ENCODE measurements at regions not wholly inside any gene's neighbourhood (a gene's known extent, or its start where the extent isn't known, plus 50 kb on each side); places are given as distances from the start of the nearest gene placed in this dataset.

DNA sequence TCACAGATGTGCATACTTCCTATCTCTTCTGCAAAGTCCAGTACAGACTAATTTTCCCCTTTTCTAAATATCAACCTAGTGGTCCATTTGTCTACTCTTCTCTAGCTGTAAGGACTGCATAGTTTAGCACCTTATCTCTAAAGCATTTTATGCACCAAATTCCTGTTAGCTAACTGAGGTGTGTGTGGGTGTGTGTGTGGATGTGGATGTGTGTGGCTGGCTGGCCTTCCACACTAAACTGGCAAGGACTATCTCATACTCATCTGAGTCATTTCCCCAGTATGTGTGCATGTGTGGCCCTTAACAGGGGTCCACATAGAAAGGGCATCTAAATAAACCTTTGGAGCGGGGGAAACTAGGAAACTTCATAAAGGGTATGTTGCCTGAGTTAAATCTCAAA lies 139.6 kb downstream of the TTC32 start:
- no CpG with 5 or more reads among the region's 1 CpG for WGBS (ENCODE audit: extremely low coverage, insufficient read length, low lambda C conversion rate)
- H3K23ac ChIP-seq (ENCODE audit: insufficient read length, low read depth, low read length), result no peak overlapping the region
- H3K27me3 ChIP-seq (ENCODE audit: insufficient read depth, low read length), result no peaks in the 10 kb centered on the region
- no peaks in the 10 kb centered on the region for H3K23me2 ChIP-seq (ENCODE audit: insufficient read length, low read depth, low read length, poor library complexity, severe bottlenecking)
- H2AFZ ChIP-seq (ENCODE audit: low read length), result no peak overlapping the region
- Mint-ChIP-seq H3K27me3 (ENCODE audit: low read depth) (no peaks in the 10 kb centered on the region; the same call in 1 of the 2 replicates), H3K4me3 (no peak overlapping the region), H3K4me1 (no peaks in the 10 kb centered on the region), H3K9me3 (no peaks in the 10 kb centered on the region), H3K36me3 (ENCODE audit: insufficient read depth in 1 of 3, low read depth in 3 of 3) (no peaks in the 10 kb centered on the region), H3K27ac (no peak overlapping the region)
- H3K9ac ChIP-seq (ENCODE audit: extremely low read depth, insufficient read length, low read length), result no peak overlapping the region
- H3K14ac ChIP-seq (ENCODE audit: insufficient read depth, low read length), result no peak overlapping the region
- H2BK15ac ChIP-seq (ENCODE audit: low read depth, low read length), result no peak overlapping the region
- no peaks in the 10 kb centered on the region for H3K4me1 ChIP-seq (ENCODE audit: insufficient read depth, low read length)
- H4K5ac ChIP-seq (ENCODE audit: insufficient read length, low read depth, low read length), result no peak overlapping the region
- H3K18ac ChIP-seq (ENCODE audit: insufficient read length, low read depth, low read length), result no peak overlapping the region
- DNase-seq, result no peak
- H4K8ac ChIP-seq (replicated peaks; ENCODE audit: insufficient read length, low read depth, low read length), result no peak overlapping the region
- no peak overlapping the region for H2AK5ac ChIP-seq (ENCODE audit: insufficient read length, low read length)
- H3K4ac ChIP-seq (ENCODE audit: low read depth, low read length), result no peak overlapping the region
- H2BK20ac ChIP-seq (ENCODE audit: low read depth, low read length, poor library complexity, severe bottlenecking), result no peak overlapping the region
- no peak overlapping the region for H2BK120ac ChIP-seq (ENCODE audit: low read depth, low read length, poor library complexity, severe bottlenecking)
- H3K79me2 ChIP-seq (ENCODE audit: insufficient read depth, low read length), result no peaks in the 10 kb centered on the region
- H3K79me1 ChIP-seq (ENCODE audit: insufficient read depth, low read depth, low read length, poor library complexity, severe bottlenecking), result no peaks in the 10 kb centered on the region
- H3K56ac ChIP-seq (ENCODE audit: insufficient read length, low read depth, low read length), result no peak overlapping the region
- H4K91ac ChIP-seq (ENCODE audit: insufficient read length, low read depth, low read length), result no peak overlapping the region
- no peak for TF ChIP-seq CTCF (conservative IDR thresholded peaks at IDR 0.05)
- H2BK12ac ChIP-seq (ENCODE audit: insufficient read length, low read depth, low read length), result no peak overlapping the region
- H3T11ph ChIP-seq (ENCODE audit: low read length), result no peak overlapping the region
- H4K20me1 ChIP-seq (ENCODE audit: control insufficient read depth, insufficient read depth, insufficient read length), result no peaks in the 10 kb centered on the region
- no peak overlapping the region for H3K27ac ChIP-seq (ENCODE audit: insufficient read length, low read depth, low read length)
- no peaks in the 10 kb centered on the region for H3K9me3 ChIP-seq (ENCODE audit: control insufficient read depth, low read depth, low read length)
- no peak overlapping the region for H3K4me2 ChIP-seq (ENCODE audit: insufficient read depth, insufficient read length, low read length)
- H2BK5ac ChIP-seq (ENCODE audit: insufficient read length, low read length), result no peak overlapping the region

Data from H9 (cell line).